ENCODE measurements at regions not wholly inside any gene's neighbourhood (a gene's known extent, or its start where the extent isn't known, plus 50 kb on each side); places are given as distances from the start of the nearest gene placed in this dataset.
"Not testable (repeated sequence)": the region's sequence is repeated elsewhere in the genome, so short reads cannot be mapped to it uniquely, and the experiment has no call there.

DNA sequence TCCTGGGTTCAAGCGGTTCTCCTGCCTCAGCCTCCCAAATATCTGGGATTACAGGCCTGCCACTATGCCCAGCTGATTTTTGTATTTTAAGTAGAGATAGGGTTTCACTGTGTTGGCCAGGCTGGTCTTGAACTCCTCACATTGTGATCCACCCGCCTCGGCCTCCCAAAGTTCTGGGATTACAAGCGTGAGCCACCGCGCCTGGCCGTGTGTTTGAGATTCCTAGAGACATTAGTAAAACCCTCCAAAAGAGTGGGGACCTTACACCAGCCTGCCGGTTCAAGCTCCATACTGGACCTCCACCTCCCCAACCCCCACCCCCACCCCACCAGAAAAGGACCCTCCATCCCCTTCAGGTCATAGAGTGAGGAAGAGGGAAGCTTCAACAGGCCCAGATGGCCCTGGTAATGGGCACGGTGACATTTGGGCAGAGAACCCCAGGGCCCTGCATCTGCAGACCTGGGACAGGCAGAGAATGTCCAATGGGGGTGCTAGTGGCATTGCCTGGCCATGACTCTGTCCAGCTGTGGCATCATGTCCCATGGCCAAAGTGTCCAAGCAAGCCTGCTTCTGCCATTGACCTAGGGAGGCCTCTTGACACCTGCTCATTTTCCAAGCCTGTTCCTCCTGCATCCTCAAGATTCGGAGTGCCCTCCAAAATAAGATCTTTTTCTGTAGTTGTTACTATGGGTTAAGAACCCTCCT lies 108.9 kb upstream of the KLF13 start:
- no peak for DNase-seq (ENCODE audit: low spot score)

DNA sequence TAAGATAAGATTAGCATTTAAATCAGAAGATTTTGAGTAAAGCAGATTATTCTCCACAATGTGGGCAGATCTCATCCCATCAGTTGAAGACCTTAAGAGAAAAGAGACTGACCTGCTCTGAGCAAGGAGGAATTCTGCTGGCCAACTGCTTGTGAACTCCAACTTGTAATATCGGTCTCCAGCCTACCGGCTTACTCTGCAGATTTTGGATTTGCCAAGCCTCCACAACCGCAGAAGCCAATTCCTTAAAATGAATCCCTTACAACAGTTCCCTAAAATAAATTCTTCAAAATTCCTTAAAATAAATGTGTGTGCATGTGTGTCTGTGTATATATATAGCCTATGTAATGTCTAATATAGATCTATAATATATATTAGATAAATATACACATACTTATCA lies 107.4 kb upstream of the KLF13 start:
- DNase-seq (ENCODE audit: low spot score), result no peak

DNA sequence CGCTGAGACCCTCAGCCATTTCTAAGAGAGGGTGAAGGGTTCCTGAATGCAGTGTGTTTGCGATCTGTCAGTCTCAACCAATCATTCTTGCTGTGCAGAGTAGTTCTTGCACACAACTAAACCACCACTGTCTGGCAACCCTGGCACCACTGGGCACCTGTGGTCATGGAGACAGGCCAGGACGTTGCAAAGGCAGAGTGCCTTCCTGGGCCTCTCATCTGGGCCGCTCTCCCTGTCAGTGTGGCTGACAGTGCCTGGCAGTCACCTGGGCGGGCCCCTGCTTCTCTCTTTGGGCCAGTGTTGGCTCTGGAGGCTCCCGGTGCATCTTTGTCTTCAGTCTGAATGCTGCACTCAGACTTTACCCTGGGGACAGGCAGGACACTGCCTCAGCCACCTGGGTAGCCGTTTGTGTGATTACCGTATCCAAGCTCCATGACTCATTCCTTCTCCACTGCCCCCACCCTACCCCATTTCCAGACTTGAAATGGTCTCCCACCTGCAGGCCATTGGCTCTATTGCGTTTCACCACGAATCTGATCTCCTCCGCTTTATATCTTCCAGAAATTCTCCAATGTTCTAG lies 104.6 kb upstream of the KLF13 start:
- DNase-seq (ENCODE audit: low spot score), result no peak

DNA sequence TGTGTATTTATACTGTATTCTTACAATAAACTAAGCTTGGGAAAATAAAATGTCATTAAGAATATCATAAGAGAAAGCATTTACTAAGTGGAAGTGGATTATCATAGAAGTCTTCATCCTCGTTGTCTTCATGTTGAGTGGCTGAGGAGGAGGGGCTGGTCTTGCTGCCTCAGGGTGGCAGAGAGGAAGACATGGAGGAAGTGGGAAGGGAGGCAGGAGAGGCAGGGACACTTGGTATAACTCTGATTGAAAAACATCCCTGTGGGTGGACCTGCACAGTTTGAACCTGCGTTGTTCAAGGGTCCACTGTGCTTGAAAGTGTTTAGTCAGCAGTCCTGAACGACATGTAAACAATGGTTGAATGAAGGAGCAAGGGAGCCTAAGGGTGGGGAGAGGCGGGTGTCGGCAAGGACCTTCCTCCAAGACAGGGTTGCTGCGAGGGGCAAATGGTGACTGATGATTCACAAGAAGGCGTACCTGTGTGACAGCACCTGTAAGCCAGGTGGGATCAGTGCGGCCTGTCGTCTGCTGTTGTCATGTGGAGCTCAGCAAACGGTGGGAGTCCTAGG lies 103.8 kb upstream of the KLF13 start:
- no peak for DNase-seq (ENCODE audit: low spot score)

DNA sequence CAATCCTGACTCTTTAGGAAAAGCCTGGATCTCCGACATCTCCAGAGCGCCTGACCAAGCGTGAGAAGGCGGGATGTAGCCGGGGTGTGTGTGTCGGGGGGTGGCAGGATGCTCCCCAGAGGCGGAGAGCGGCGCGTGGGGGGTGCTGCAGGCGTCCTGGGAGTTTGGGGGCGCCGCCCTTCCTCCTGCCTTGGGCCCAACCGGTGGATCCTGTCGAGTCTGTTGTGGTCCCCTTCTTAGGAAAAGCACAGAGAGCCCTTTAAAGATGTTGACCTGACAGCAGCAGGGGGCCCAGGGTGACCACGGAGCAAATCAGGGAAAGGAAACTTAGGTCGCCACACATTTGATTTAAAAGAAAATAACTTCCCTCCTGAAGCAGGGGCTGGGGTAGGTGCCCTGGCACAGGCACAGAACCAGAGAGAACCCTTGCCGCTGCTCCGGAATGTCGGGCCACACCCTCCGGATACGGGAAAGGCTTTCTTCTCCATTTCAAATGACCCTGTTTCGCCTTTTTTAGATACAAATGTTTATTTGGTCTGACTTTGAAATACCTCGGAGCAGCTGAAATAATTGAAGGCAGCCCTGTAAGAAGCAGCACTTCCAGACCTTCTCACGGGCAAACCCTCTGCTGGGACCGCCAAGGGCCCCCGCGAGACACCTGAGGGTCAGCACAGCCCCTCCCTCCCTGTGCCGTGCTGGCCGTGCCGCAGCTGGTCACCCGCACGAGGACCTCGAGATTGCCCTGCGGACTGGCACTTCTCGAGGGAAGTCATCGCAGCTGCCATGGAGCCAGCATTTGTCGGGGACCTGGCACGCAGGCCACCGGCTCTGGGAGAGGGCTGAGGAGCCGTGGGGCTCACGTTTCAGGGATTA lies 102.9 kb upstream of the KLF13 start:
- DNase-seq (ENCODE audit: low spot score), result no peak

DNA sequence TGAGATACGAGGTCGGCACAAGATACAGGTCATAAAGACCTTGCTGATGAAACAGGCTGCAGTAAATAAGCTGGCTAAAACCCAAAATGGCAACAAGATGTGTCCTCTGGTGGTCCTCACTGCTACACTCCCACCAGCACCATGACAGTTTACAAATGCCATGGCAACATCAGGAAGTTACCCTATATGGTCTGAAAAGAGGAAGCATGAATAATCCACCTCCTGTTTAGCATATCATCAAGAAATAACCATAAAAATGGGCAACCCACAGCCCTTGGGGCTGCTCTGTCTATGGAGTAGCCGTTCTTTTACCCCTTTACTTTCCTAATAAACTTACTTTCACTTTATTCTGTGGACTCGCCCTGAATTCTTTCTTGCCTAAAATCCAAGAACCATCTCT lies 102.0 kb upstream of the KLF13 start:
- not testable (repeated sequence) for DNase-seq (ENCODE audit: low spot score)

DNA sequence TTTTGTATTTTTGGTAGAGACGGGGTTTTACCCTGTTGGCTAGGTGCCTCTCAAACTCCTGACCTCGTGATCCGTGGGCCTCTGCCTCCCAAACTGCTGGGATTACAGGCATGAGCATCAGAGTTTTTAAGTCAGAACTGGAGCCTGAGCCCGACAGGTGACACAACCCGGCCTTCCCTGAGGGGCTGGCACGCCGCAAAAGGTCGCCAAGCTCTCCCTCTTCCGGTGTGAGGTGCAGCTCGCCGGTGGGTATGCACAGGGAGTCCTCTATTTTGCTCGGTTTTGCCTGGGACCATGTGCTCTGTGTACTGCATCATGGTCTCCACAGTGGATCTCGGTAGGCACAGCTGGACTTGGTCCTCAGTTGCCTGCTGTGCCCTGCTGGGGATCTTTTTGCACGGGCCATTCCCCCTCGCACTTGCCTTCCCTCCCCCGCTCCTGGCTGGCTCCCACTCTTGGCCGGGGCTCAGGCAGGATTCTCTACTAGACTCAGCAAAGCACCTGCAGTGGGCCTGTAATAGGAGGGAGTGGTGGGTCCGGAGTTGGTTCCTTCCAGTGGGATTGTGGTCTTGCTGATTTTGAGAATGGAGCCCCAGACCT lies 101.2 kb upstream of the KLF13 start:
- DNase-seq (ENCODE audit: low spot score), result no peak

DNA sequence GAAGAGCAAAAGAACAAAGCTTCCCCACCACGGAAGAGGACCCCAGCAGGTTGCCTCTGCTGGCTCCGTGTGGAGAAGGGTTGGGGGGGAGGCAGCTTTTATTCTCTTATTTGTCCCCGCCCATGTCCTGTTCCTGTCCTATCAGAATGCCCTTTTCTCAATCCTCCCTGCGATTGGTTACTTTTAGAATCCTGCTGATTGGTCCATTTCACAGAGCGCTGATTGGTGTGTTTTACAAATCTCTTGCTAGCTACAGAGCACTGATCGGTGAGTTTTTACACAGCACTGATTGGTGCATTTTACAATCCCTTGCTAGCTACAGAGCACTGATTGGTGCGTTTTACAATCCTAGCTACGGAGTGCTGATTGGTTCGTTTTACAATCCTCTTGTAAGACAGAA lies 100.6 kb upstream of the KLF13 start:
- DNase-seq (ENCODE audit: low spot score), result no peak

DNA sequence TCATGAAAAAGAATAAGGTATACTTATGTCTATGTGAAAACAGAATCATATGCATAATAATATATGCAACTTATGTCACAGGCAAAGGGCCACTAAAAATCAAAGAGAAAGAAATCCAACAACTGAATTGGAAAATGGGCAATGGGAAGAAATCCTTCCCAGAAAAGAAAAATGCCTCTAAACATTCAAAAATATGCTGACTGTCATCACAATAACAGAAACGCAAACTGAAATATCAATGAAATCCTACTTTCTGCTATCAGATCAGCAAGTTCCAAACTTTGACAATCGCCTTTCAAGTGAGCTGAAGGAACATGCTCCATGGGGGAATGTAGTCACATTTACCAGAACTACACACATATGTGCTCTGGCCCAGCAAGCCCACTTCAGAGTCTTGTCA lies 99.4 kb upstream of the KLF13 start:
- no peak for DNase-seq (ENCODE audit: low spot score)

DNA sequence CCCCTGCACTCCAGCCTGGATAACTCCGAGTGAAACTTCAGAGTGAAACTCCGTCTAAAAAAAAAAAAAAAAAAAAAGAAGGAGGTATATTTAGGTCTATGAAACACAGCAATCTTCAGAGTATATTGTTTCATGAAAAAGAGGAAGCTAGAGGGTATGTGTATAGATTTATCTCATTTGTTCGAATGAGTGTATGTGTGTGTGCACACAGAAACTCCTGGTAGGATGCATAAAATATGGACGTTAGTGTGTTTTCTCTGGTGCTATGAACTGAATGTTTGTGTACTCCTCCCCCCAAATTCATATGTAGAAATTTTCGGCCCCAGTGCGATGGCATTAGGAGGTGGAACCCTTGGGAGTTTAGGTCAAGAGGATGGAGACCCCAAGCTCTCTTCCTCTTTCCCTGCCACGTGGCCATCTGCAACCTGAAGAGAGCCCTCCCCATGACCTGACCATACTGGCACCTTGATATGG lies 98.6 kb upstream of the KLF13 start:
- no peak for DNase-seq (ENCODE audit: low spot score)

DNA sequence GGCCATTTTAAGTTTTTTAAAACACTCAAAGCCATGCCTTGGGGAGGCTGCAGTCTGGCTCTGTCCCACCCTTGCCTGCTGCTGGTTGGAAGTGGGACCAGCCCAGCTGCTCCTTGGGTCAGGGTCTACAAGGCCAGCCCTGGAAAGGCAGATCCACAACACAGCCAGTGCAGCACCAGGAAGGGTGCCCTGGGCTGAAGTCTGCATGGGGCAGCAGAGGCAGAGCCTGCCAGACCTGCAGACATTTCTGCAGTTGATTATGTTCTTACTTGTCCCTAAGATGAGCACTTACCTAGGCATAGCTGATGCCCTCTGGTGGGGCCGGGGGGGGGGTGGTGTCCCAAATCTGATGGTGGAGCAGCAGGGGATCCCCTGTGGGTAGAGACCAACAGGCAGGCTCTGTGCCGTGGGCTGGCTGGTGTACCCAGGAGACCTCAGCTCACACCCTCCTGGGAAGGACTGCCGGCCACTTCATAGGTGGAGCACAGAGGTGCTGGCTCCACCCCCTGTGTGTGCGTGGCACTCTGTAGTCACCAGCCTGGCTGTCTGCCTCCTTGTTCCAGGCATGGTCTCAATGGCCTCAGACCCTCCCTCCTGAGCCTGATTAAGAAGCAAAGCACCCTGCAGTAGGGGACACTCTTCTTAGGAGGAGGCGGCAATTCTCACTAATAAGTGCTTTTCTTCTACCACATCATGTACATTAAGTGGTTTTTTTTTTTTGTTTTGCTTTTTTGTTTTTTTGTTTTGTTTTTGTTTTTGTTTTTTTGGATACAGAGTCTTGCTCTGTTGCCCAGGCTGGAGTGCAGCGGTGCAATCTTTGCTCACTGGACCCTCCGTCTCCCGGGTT lies 97.4 kb upstream of the KLF13 start:
- DNase-seq (ENCODE audit: low spot score), result no peak

DNA sequence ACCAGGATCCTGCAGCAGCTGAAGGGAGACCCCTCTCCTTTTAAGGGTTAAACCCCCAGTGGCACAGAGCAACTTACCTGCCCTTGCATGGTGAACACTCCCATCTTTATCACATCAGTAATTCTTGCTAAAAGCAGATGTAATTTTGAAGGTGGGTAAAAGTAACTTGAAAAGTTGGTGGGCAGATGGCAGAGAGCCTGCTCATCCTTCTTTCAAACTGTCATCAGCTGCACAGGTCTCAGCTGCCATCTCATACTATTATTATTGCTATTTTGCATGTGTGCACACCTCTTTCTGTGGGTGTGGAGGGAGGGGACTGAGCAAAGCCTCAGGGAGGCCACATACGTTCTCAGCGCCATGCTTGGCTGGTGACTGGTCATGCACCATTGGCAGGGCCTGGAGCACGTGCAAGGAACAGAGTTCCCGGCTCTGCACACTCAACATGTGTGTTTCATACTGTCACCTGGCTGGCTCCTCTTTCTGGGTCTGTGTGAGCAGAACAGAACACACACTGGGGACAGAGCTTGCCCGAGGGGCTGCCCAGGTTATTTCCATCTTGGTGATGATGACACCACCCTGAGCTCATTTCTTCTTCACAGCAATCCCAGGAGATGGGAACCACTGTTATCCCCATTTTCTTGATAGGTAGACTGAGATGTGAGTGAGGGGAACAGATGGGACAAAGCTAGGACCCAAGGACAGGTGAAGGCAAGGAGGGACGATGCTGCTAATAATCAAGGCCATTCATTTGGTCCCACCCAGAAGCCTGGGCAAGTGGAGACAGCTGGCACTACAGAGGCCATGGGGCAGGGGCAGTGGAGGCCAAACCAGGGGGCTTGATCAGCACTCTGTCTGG lies 95.8 kb upstream of the KLF13 start:
- DNase-seq (ENCODE audit: low spot score), result no peak

DNA sequence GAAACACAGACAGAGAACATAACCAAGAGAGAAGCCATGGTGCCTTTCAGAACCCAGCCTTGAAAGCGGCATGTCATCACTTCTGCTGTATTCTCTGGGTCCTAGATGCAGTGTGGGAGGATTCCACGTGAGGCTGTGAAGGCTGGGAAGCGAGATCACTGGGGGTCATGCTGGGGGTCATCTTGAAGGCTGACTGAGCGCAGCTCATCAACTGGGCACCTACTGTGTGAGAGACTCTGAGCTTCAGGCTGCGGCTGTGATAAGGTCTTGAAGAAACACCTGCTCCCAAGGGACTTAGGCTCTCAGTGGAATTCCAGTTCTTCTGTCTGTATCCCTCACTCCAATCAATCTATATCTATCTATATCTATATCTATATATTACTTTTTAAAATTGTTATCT lies 91.8 kb upstream of the KLF13 start:
- no peak for DNase-seq (ENCODE audit: low spot score)

DNA sequence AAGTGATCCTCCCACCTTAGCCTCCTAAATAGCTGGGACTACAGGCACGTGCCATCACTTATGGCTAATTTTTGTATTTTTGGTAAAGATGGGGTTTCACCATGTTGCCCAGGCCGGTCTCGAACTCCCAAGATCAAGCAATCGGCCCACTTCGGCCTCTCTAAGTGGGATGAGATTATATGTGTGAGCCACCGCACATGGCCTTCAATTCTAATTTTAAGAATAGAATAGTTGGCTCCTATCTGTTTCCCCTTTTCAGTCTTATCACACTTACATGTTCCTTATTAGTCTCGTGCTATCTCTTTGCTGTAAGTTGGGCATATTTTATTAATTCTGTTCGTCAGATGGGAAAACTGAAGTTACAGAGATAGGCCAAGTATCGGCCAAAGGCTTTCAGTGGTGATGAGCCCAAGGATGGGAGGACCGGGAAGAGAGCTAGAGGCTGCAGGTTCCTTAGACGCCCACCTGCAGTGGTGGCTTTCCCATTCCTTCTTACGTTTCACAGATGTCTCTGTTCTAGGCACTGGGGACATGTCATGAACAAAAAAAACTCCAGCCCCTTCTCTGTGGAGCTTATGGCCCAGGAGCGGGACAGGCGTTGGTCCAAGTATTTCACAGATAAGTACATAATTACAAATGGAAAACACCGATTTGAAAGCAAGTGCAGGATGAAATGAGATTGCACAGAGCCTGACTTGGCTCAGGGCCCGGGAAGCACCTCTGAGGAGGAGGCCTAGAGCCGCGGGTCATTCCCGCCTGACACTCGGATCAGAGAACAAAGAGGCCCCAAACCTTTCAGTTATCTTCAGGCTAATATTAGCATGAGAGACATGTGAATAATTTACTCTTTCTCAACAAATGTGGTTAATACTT lies 91.1 kb upstream of the KLF13 start:
- DNase-seq (ENCODE audit: low spot score), result no peak

DNA sequence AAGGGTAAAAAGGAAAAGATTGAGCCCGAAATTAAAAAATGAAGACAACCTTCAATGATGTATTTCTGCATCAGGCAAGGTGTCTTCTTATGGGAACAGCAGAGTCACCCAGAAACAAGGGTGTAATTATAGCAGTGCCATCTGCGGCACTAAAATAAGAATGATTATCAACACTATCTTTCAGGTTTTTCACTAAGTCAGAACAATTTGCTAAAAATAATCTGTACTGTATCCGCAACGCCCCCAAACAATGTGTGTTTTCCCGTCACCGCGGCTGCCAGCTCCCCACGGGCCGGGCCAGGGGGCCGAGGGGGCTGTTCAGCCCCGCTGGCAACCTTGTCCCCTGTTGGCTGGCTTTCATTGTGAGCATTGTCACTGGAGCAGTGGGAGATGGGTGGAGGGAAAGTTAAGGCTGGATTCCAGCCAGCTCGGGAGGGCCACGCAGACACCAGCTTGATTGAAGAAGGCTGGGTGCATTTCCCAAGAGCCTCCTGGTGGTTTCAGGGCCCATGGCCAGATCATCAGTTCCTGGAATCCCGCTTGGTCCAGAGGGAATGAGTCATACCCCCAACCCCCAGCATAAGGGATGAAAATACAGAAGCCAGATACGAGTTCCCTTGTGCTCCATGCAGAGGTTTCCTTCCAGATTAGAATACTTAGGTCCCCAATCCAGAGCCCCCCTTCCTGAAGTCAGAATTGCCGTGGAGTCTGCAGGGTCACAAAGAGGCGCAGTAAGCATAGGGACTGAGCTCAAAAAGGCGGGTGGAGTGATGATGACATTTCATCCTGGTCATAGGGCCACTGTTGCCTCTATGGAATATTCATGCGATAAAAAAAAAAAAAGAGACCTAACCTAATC lies 90.2 kb upstream of the KLF13 start:
- DNase-seq (ENCODE audit: low spot score), result peak; percentile 29

DNA sequence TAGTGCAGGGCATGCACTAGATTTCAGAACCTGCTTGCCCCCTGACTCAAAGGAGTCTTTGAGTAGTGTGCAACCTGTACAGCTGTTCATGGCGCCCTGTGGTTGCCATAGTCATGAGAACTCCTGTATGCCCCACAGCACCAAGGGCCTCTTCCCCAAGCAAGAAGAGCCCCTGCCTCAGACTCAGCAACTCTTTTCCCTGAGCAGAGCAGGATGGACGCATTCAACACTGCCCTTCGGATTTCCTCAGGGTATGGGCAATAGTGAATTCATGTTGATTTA lies 89.7 kb upstream of the KLF13 start:
- no peak for DNase-seq (ENCODE audit: low spot score)

DNA sequence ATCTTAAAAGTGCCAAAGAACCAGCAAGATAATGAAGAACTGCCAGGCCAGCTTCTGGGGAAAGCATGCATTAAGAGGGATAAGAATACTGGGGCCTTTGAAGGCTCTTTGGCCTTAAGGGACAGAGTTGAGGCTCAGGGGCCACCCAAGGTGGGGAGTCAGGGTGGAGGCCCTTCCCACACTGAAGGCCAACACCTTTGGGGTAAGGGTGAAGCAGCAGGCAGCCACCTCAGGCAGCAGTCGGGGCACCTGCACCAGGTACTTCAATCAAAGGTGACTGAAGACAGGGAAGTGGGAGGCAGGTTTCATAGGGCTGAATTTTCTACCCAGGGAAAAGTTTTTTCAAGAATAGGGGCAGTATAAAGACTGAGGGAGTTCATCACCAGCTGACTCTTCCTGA lies 87.7 kb upstream of the KLF13 start:
- no peak for DNase-seq (ENCODE audit: low spot score)

DNA sequence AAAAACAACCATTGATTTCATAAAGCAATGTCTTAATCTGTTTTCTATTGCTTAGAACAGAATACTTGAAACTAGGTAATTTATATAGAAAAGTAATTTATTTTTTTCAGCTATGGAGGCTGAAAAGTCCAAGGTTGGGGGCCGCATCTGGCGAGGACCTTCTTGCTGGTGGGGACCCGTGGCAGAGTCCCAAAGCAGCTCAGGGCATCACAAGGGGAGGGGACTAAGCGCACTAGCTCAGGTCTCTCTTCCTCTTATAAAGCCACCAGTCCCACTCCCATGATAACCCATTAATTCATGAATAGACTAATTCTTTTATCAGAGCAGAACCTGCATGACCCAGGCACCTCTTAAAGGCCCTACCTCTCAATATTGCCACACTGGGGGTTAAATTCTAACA lies 87.2 kb upstream of the KLF13 start:
- no peak for DNase-seq (ENCODE audit: low spot score)

All from RKO (cell line).